Gastrocnemius medialis (tissue), 4 donors: ENCODE measurements at regions not wholly inside any gene's neighbourhood (a gene's known extent, or its start where the extent isn't known, plus 50 kb on each side); places are given as distances from the start of the nearest gene placed in this dataset.

Experiments
- ATAC-seq, 2 donors: fragments of 150-250 bp; one replicate each; pipeline ENCODE4 v1.9.1; 2016
- DNase-seq, 2 donors: peaks; one replicate each; pipeline ENCODE4 v3.0.0-alpha.2; 2019
- H3K27ac ChIP-seq, 4 donors: fragments of 200-600 bp; sonication (generic); 1 replicate in 1 of 4; 2 replicates in 3 of 4; pipeline ENCODE4 v1.5.1; 2016 to 2018; ENCODE audit warnings: mild to moderate bottlenecking in 2 of 4, moderate library complexity in 1 of 4
- H3K27me3 ChIP-seq, 3 donors: fragments of 200-600 bp; sonication (generic) in 2 of 3; 1 replicate in 1 of 3; 2 replicates in 2 of 3; pipeline versions ENCODE4 v1.5.1 to v1.6.0; 2016 to 2019; ENCODE audit warnings: mild to moderate bottlenecking in 1 of 3, moderate library complexity in 1 of 3
- H3K36me3 ChIP-seq, 2 donors: fragments of 200-600 bp; sonication (generic) in 1 of 2; one replicate each; pipeline ENCODE4 v1.5.1; 2017 to 2018
- H3K4me1 ChIP-seq, 2 donors: fragments of 200-600 bp; sonication (generic) in 1 of 2; one replicate each; pipeline ENCODE4 v1.5.1; 2016 to 2017; ENCODE audit warnings: mild to moderate bottlenecking in 2 of 2
- H3K4me3 ChIP-seq, 4 donors: fragments of 200-600 bp; sonication (generic) in 3 of 4; 1 replicate in 1 of 4; 2 replicates in 3 of 4; pipeline ENCODE4 v1.5.1; 2016 to 2019; ENCODE audit warnings: mild to moderate bottlenecking in 2 of 4
- H3K9me3 ChIP-seq, 3 donors: fragments of 200-600 bp; sonication (generic) in 2 of 3; 1 replicate in 1 of 3; 2 replicates in 2 of 3; pipeline ENCODE4 v1.5.1; 2016 to 2019
- POLR2A ChIP-seq, 2 donors: fragments of 450-650 bp; IDR thresholded peaks; one replicate each; pipeline ENCODE4 v1.6.1; 2017; ENCODE audit warnings: antibody characterized with exemption in 2 of 2, mild to moderate bottlenecking in 2 of 2, moderate library complexity in 2 of 2
- in situ Hi-C, 4 donors: fragments of 200-750 bp; cut with MboI; loops; one replicate each; pipeline versions ENCODE4 v1.15.0 to v1.8.0; 2017; ENCODE audit warnings: low sequenced_read_pairs in 4 of 4
- intact Hi-C: fragments of 100-400 bp; cut with DNase I; formaldehyde crosslinking; loops from one replicate; pipeline ENCODE4 v1.15.1; 2023; ENCODE audit warnings: low total_unique reads
- TF ChIP-seq, protein P1 (sequence below), 5 experiments: fragments of 450-650 bp in 3 of 5; fragments of 200-600 bp in 2 of 5; sonication (generic) in 2 of 5; IDR thresholded peaks in 4 of 5; conservative IDR thresholded peaks in 1 of 5; 1 replicate in 4 of 5; 2 replicates in 1 of 5; pipeline ENCODE4 v1.5.1; 2016 to 2019; ENCODE audit warnings: antibody characterized with exemption in 5 of 5, mild to moderate bottlenecking in 3 of 5, moderate library complexity in 3 of 5

GRCh38 chr13:105774739-105775460 lies 760.6 kb downstream of the EFNB2 start:
- Histone ChIP-seq H3K27ac (no peak overlapping the region), H3K4me3 (no peak overlapping the region), H3K4me1 (no peaks in the 10 kb centered on the region), H3K36me3 (no peaks in the 10 kb centered on the region), H3K27me3 (no peaks in the 10 kb centered on the region), H3K9me3 (no peaks in the 10 kb centered on the region)
- in situ Hi-C loops = no loop called here
- DNase-seq (no peak), ATAC-seq (no peak)
- intact Hi-C loops = no loop called here
- TF ChIP-seq, protein P1, sequence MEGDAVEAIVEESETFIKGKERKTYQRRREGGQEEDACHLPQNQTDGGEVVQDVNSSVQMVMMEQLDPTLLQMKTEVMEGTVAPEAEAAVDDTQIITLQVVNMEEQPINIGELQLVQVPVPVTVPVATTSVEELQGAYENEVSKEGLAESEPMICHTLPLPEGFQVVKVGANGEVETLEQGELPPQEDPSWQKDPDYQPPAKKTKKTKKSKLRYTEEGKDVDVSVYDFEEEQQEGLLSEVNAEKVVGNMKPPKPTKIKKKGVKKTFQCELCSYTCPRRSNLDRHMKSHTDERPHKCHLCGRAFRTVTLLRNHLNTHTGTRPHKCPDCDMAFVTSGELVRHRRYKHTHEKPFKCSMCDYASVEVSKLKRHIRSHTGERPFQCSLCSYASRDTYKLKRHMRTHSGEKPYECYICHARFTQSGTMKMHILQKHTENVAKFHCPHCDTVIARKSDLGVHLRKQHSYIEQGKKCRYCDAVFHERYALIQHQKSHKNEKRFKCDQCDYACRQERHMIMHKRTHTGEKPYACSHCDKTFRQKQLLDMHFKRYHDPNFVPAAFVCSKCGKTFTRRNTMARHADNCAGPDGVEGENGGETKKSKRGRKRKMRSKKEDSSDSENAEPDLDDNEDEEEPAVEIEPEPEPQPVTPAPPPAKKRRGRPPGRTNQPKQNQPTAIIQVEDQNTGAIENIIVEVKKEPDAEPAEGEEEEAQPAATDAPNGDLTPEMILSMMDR (IDR thresholded peaks at IDR 0.05 in 4 of 5, conservative IDR thresholded peaks at IDR 0.05 in 1 of 5) = no peak
- TF ChIP-seq POLR2A (IDR thresholded peaks at IDR 0.05) = no peak

- H3K4me1 ChIP-seq = no peaks in the 10 kb centered on the region
Observed at GRCh38 chr13:105773863-105774538, 761.5 kb downstream of the EFNB2 start.

DNA sequence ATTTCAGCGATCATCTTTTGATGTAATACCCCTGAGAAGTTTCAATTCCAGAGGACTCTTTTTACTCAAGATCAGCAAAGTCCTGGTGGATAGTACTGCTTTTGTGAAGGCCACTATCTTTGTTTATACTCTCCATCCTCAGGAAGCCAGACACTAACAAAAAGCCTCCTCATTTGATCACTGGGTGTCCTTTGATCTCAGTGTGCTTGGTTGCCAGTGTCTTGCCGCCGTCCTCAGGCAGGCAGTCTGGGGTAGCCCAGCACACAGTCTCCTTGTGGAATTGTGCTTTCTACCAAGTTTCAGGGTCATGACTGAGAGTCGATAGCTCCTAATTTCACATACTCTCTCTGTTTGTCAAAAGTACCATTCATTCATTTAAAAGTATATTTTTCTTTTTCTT lies 762.2 kb downstream of the EFNB2 start:
- H3K27ac ChIP-seq = no peak overlapping the region
- TF ChIP-seq POLR2A (IDR thresholded peaks at IDR 0.05) = no peak
- TF ChIP-seq, protein P1 (IDR thresholded peaks at IDR 0.05 in 4 of 5, conservative IDR thresholded peaks at IDR 0.05 in 1 of 5) = no peak
- no peak overlapping the region for H3K4me3 ChIP-seq
- H3K36me3 ChIP-seq = no peaks in the 10 kb centered on the region
- intact Hi-C loops (no loop called here), in situ Hi-C loops (no loop called here)
- H3K9me3 ChIP-seq = no peaks in the 10 kb centered on the region
- ATAC-seq (no peak), DNase-seq (no peak)
- no peaks in the 10 kb centered on the region for H3K4me1 ChIP-seq
- H3K27me3 ChIP-seq = no peaks in the 10 kb centered on the region

More at GRCh38 chr13:105773863-105774538, 761.5 kb downstream of the EFNB2 start:
- no peak for DNase-seq
- Histone ChIP-seq H3K9me3 (no peaks in the 10 kb centered on the region), H3K4me3 (no peak overlapping the region), H3K36me3 (no peaks in the 10 kb centered on the region), H3K27me3 (no peaks in the 10 kb centered on the region), H3K27ac (no peak overlapping the region)
- ATAC-seq = no peak
- intact Hi-C loops = no loop called here
- TF ChIP-seq POLR2A (IDR thresholded peaks at IDR 0.05) = no peak
- TF ChIP-seq, protein P1 (IDR thresholded peaks at IDR 0.05 in 4 of 5, conservative IDR thresholded peaks at IDR 0.05 in 1 of 5) = no peak
- in situ Hi-C loops = no loop called here

- Histone ChIP-seq H3K4me1 (no peaks in the 10 kb centered on the region), H3K36me3 (no peaks in the 10 kb centered on the region), H3K27me3 (no peaks in the 10 kb centered on the region), H3K9me3 (no peaks in the 10 kb centered on the region), H3K4me3 (no peak overlapping the region), H3K27ac (no peak overlapping the region)
- intact Hi-C loops (no loop called here), in situ Hi-C loops (no loop called here)
- ATAC-seq = no peak
- no peak for TF ChIP-seq POLR2A (IDR thresholded peaks at IDR 0.05)
- TF ChIP-seq, protein P1 (IDR thresholded peaks at IDR 0.05 in 4 of 5, conservative IDR thresholded peaks at IDR 0.05 in 1 of 5) = no peak
- no peak for DNase-seq
Observed at GRCh38 chr13:105764486-105764885, 771.0 kb downstream of the EFNB2 start.
